ENCODE measurements at regions not wholly inside any gene's neighbourhood (a gene's known extent, or its start where the extent isn't known, plus 50 kb on each side); places are given as distances from the start of the nearest gene placed in this dataset.

GRCh38 chr11:104727095-104727494 lies 171.2 kb downstream of the CASP12 start:
- Histone ChIP-seq H3K9me3 (peaks cover 0 to 5% (median 0%) of the 10 kb centered on the region in 3 donors), H3K4me3 (no peak overlapping the region), H3K27me3 (no peaks in the 10 kb centered on the region), H3K27ac (no peak overlapping the region), H3K36me3 (no peaks in the 10 kb centered on the region), H3K4me1 (no peaks in the 10 kb centered on the region)
- no peak for TF ChIP-seq CTCF (IDR thresholded peaks at IDR 0.05)
- no peak for DNase-seq
- 55 to 76% methylated on average over 1 of the region's 1 CpG for WGBS, 2 donors
- intact Hi-C loops (cut with DNase I): no loop called here

GRCh38 chr11:104725796-104726408 lies 172.4 kb downstream of the CASP12 start:
- WGBS, 2 donors: 49 to 76% methylated on average over 3 to 4 of the region's 4 CpGs
- Histone ChIP-seq H3K4me1 (no peaks in the 10 kb centered on the region), H3K4me3 (no peak overlapping the region), H3K36me3 (no peaks in the 10 kb centered on the region), H3K9me3 (peaks cover 0 to 5% (median 0%) of the 10 kb centered on the region in 3 donors), H3K27ac (no peak overlapping the region), H3K27me3 (no peaks in the 10 kb centered on the region)
- no peak for DNase-seq
- intact Hi-C loops (cut with DNase I): no loop called here
- TF ChIP-seq CTCF (IDR thresholded peaks at IDR 0.05) (no peak), POLR2A (IDR thresholded peaks at IDR 0.05) (no peak)

- Histone ChIP-seq H3K4me1 (no peaks in the 10 kb centered on the region), H3K27me3 (no peaks in the 10 kb centered on the region), H3K36me3 (no peaks in the 10 kb centered on the region), H3K4me3 (no peak overlapping the region), H3K9me3 (no peaks in the 10 kb centered on the region), H3K27ac (no peak overlapping the region)
- intact Hi-C loops (cut with DNase I): no loop called here
- TF ChIP-seq POLR2A (IDR thresholded peaks at IDR 0.05) (no peak), CTCF (IDR thresholded peaks at IDR 0.05) (no peak)
- no peak for DNase-seq
- WGBS, 2 donors: 16 to 18% methylated on average over 1 of the region's 1 CpG
These were observed 184.9 kb downstream of the CASP12 start for GRCh38 chr11:104713401-104713800.

GRCh38 chr11:104705490-104706190 lies 192.6 kb downstream of the CASP12 start:
- WGBS, 2 donors: 37 to 52% methylated on average over 4 of the region's 4 CpGs
- Histone ChIP-seq H3K27me3 (no peaks in the 10 kb centered on the region), H3K27ac (peak overlapping the region; percentile 16 to 69 (median 62)), H3K36me3 (no peaks in the 10 kb centered on the region), H3K9me3 (no peaks in the 10 kb centered on the region), H3K4me1 (peaks cover 0 to 19% (median 0%) of the 10 kb centered on the region in 3 donors), H3K4me3 (peak overlapping the region in 1 of 4 donors; percentile 42)
- intact Hi-C loops (cut with DNase I): no loop called here
- TF ChIP-seq CTCF (IDR thresholded peaks at IDR 0.05) (no peak), POLR2A (IDR thresholded peaks at IDR 0.05) (no peak)
- peak; percentile 21 for DNase-seq

GRCh38 chr11:104704888-104705287 lies 193.4 kb downstream of the CASP12 start:
- intact Hi-C loops (cut with DNase I): no loop called here
- H3K27ac ChIP-seq: peak overlapping the region; percentile 16 to 69 (median 62)
- no peak overlapping the region for H3K4me3 ChIP-seq
- no peaks in the 10 kb centered on the region for H3K9me3 ChIP-seq
- DNase-seq: no peak
- peaks cover 0 to 19% (median 0%) of the 10 kb centered on the region in 3 donors for H3K4me1 ChIP-seq
- no peaks in the 10 kb centered on the region for H3K36me3 ChIP-seq
- WGBS, 2 donors: 46 to 67% methylated on average over 1 of the region's 1 CpG
- no peak for TF ChIP-seq CTCF (IDR thresholded peaks at IDR 0.05)
- TF ChIP-seq POLR2A (IDR thresholded peaks at IDR 0.05): no peak
- no peaks in the 10 kb centered on the region for H3K27me3 ChIP-seq
